Activated naive CD4-positive, alpha-beta T cell treated with anti-CD3 and anti-CD28 coated beads, Interleukin-2, amount 10 ng/mL, durations not matched to agents 7 days and 5 days (primary cell): ENCODE measurements at regions not wholly inside any gene's neighbourhood (a gene's known extent, or its start where the extent isn't known, plus 50 kb on each side); places are given as distances from the start of the nearest gene placed in this dataset.

Experiments
- CTCF ChIA-PET: fragments of 350-600 bp; sonication (Branson Sonifier 250); formaldehyde crosslinking; loops from one replicate; lab custom pipeline; 2021; ENCODE audit warnings: antibody characterized with exemption; lab: Charles Lee
- DNase-seq: peaks from one replicate; pipeline ENCODE4 v3.0.0-alpha.2; 2020
- H3K27ac Mint-ChIP-seq: one replicate; pipeline ENCODE4 v1.8.0; 2021; ENCODE audit warnings: mild to moderate bottlenecking, moderate library complexity, mixed read lengths
- H3K27me3 Mint-ChIP-seq: one replicate; pipeline ENCODE4 v1.8.0; 2021; ENCODE audit warnings: mild to moderate bottlenecking, mixed read lengths
- H3K36me3 Mint-ChIP-seq: one replicate; pipeline ENCODE4 v1.8.0; 2021; ENCODE audit warnings: mixed read lengths
- H3K4me1 Mint-ChIP-seq: one replicate; pipeline ENCODE4 v1.8.0; 2021; ENCODE audit warnings: mixed read lengths
- H3K4me3 Mint-ChIP-seq: one replicate; pipeline ENCODE4 v1.8.0; 2021; ENCODE audit warnings: mild to moderate bottlenecking, moderate library complexity, mixed read lengths
- H3K9me3 Mint-ChIP-seq: one replicate; pipeline ENCODE4 v1.8.0; 2021; ENCODE audit warnings: mixed read lengths

GRCh38 chr2:152924722-152925121, 206.3 kb downstream of the ARL6IP6 start:
- Mint-ChIP-seq H3K36me3 (no peaks in the 10 kb centered on the region), H3K27ac (no peak overlapping the region), H3K4me1 (no peaks in the 10 kb centered on the region), H3K27me3 (no peaks in the 10 kb centered on the region), H3K4me3 (no peak overlapping the region), H3K9me3 (no peaks in the 10 kb centered on the region)
- DNase-seq: no peak
- CTCF ChIA-PET: no interaction called here

GRCh38 chr2:152924219-152924618, 205.8 kb downstream of the ARL6IP6 start:
- Mint-ChIP-seq H3K4me1 (no peaks in the 10 kb centered on the region), H3K4me3 (no peak overlapping the region), H3K36me3 (no peaks in the 10 kb centered on the region), H3K27ac (no peak overlapping the region), H3K27me3 (no peaks in the 10 kb centered on the region), H3K9me3 (no peaks in the 10 kb centered on the region)
- CTCF ChIA-PET: no interaction called here
- DNase-seq: no peak

GRCh38 chr2:152920846-152921245, 202.4 kb downstream of the ARL6IP6 start:
- no peaks in the 10 kb centered on the region for H3K36me3 Mint-ChIP-seq
- CTCF ChIA-PET: no interaction called here
- no peak for DNase-seq
- H3K27ac Mint-ChIP-seq: no peak overlapping the region
- H3K27me3 Mint-ChIP-seq: no peaks in the 10 kb centered on the region
- no peak overlapping the region for H3K4me3 Mint-ChIP-seq
- no peaks in the 10 kb centered on the region for H3K4me1 Mint-ChIP-seq
- H3K9me3 Mint-ChIP-seq: no peaks in the 10 kb centered on the region

GRCh38 chr2:152910970-152911369, 192.6 kb downstream of the ARL6IP6 start:
- CTCF ChIA-PET: no interaction called here
- H3K27ac Mint-ChIP-seq: no peak overlapping the region
- H3K4me3 Mint-ChIP-seq: no peak overlapping the region
- H3K4me1 Mint-ChIP-seq: no peaks in the 10 kb centered on the region
- DNase-seq: no peak
- no peaks in the 10 kb centered on the region for H3K27me3 Mint-ChIP-seq
- H3K36me3 Mint-ChIP-seq: no peaks in the 10 kb centered on the region
- no peaks in the 10 kb centered on the region for H3K9me3 Mint-ChIP-seq

- DNase-seq: no peak
- Mint-ChIP-seq H3K27ac (no peak overlapping the region), H3K4me1 (no peaks in the 10 kb centered on the region), H3K27me3 (no peaks in the 10 kb centered on the region), H3K9me3 (no peaks in the 10 kb centered on the region), H3K4me3 (no peak overlapping the region), H3K36me3 (no peaks in the 10 kb centered on the region)
- CTCF ChIA-PET: no interaction called here
These were observed 188.6 kb downstream of the ARL6IP6 start for GRCh38 chr2:152907046-152907445.

GRCh38 chr2:152894051-152894450, 175.6 kb downstream of the ARL6IP6 start:
- DNase-seq: no peak
- Mint-ChIP-seq H3K36me3 (no peaks in the 10 kb centered on the region), H3K27ac (no peak overlapping the region), H3K27me3 (no peaks in the 10 kb centered on the region), H3K9me3 (no peaks in the 10 kb centered on the region), H3K4me3 (no peak overlapping the region), H3K4me1 (no peaks in the 10 kb centered on the region)
- CTCF ChIA-PET: no interaction called here

- Mint-ChIP-seq H3K27ac (no peak overlapping the region), H3K4me3 (no peak overlapping the region), H3K9me3 (no peaks in the 10 kb centered on the region), H3K27me3 (no peaks in the 10 kb centered on the region), H3K36me3 (no peaks in the 10 kb centered on the region), H3K4me1 (no peaks in the 10 kb centered on the region)
- no peak for DNase-seq
- CTCF ChIA-PET: no interaction called here
These were observed 172.3 kb downstream of the ARL6IP6 start for GRCh38 chr2:152890736-152891135.

GRCh38 chr2:152883951-152884487, 165.6 kb downstream of the ARL6IP6 start:
- CTCF ChIA-PET: no interaction called here
- H3K27me3 Mint-ChIP-seq: no peaks in the 10 kb centered on the region
- H3K4me3 Mint-ChIP-seq: no peak overlapping the region
- H3K36me3 Mint-ChIP-seq: no peaks in the 10 kb centered on the region
- H3K4me1 Mint-ChIP-seq: no peaks in the 10 kb centered on the region
- no peak for DNase-seq
- no peaks in the 10 kb centered on the region for H3K9me3 Mint-ChIP-seq
- no peak overlapping the region for H3K27ac Mint-ChIP-seq

GRCh38 chr2:152881527-152881926, 163.1 kb downstream of the ARL6IP6 start:
- no peak overlapping the region for H3K27ac Mint-ChIP-seq
- H3K27me3 Mint-ChIP-seq: no peaks in the 10 kb centered on the region
- CTCF ChIA-PET: no interaction called here
- H3K4me1 Mint-ChIP-seq: no peaks in the 10 kb centered on the region
- no peak for DNase-seq
- no peaks in the 10 kb centered on the region for H3K36me3 Mint-ChIP-seq
- no peaks in the 10 kb centered on the region for H3K9me3 Mint-ChIP-seq
- no peak overlapping the region for H3K4me3 Mint-ChIP-seq

GRCh38 chr2:152879275-152879674, 160.9 kb downstream of the ARL6IP6 start:
- Mint-ChIP-seq H3K4me3 (no peak overlapping the region), H3K27ac (no peak overlapping the region), H3K27me3 (no peaks in the 10 kb centered on the region), H3K36me3 (no peaks in the 10 kb centered on the region), H3K9me3 (no peaks in the 10 kb centered on the region), H3K4me1 (no peaks in the 10 kb centered on the region)
- CTCF ChIA-PET: no interaction called here
- no peak for DNase-seq

- Mint-ChIP-seq H3K27ac (no peak overlapping the region), H3K9me3 (no peaks in the 10 kb centered on the region), H3K4me1 (no peaks in the 10 kb centered on the region), H3K27me3 (no peaks in the 10 kb centered on the region), H3K36me3 (no peaks in the 10 kb centered on the region), H3K4me3 (no peak overlapping the region)
- CTCF ChIA-PET: no interaction called here
- DNase-seq: no peak
These were observed 157.6 kb downstream of the ARL6IP6 start for GRCh38 chr2:152875701-152876695.

- Mint-ChIP-seq H3K27ac (no peak overlapping the region), H3K27me3 (no peaks in the 10 kb centered on the region), H3K9me3 (no peaks in the 10 kb centered on the region), H3K36me3 (no peaks in the 10 kb centered on the region), H3K4me1 (no peaks in the 10 kb centered on the region), H3K4me3 (no peak overlapping the region)
- CTCF ChIA-PET: no interaction called here
- DNase-seq: no peak
These were observed 156.5 kb downstream of the ARL6IP6 start for GRCh38 chr2:152874955-152875354.

GRCh38 chr2:152870239-152870638, 151.8 kb downstream of the ARL6IP6 start:
- Mint-ChIP-seq H3K27me3 (no peaks in the 10 kb centered on the region), H3K4me1 (no peaks in the 10 kb centered on the region), H3K27ac (no peak overlapping the region), H3K4me3 (no peak overlapping the region), H3K9me3 (no peaks in the 10 kb centered on the region), H3K36me3 (no peaks in the 10 kb centered on the region)
- no peak for DNase-seq
- CTCF ChIA-PET: no interaction called here

GRCh38 chr2:152867397-152867796, 149.0 kb downstream of the ARL6IP6 start:
- H3K27ac Mint-ChIP-seq: no peak overlapping the region
- H3K36me3 Mint-ChIP-seq: no peaks in the 10 kb centered on the region
- CTCF ChIA-PET: no interaction called here
- no peaks in the 10 kb centered on the region for H3K27me3 Mint-ChIP-seq
- H3K4me3 Mint-ChIP-seq: no peak overlapping the region
- peaks cover 15% of the 10 kb centered on the region for H3K9me3 Mint-ChIP-seq
- no peak for DNase-seq
- H3K4me1 Mint-ChIP-seq: no peaks in the 10 kb centered on the region

- no peaks in the 10 kb centered on the region for H3K27me3 Mint-ChIP-seq
- no peak overlapping the region for H3K27ac Mint-ChIP-seq
- H3K9me3 Mint-ChIP-seq: peaks cover 34% of the 10 kb centered on the region
- no peak for DNase-seq
- H3K36me3 Mint-ChIP-seq: no peaks in the 10 kb centered on the region
- no peak overlapping the region for H3K4me3 Mint-ChIP-seq
- H3K4me1 Mint-ChIP-seq: no peaks in the 10 kb centered on the region
- CTCF ChIA-PET: no interaction called here
These were observed 146.3 kb downstream of the ARL6IP6 start for GRCh38 chr2:152864601-152865149.
